ENCODE measurements at regions not wholly inside any gene's neighbourhood (a gene's known extent, or its start where the extent isn't known, plus 50 kb on each side); places are given as distances from the start of the nearest gene placed in this dataset.

DNA sequence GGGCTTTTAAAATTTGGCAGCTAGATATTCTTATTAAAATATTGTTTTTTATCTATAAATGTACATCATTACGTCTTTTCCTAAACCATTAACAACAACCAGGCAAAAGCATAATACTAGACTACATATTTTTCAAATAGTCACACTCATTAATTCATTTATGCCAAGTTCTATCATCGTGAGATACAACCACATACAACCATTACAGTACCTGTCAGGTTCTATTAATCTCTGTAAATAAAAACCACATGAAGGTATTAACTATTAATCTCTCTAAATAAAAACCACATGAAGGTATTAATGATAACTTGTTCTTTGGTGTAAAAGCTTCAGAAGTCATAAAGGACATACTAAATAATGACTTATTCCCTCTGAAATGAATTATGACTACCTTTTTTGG is 432.7 kb downstream of the TMX3 start:
- TF ChIP-seq CTCF (conservative IDR thresholded peaks at IDR 0.05; ENCODE audit: low read depth, low read length) = no peak
- no peaks in the 10 kb centered on the region for H3K79me2 ChIP-seq (ENCODE audit: insufficient read depth, low read depth)
- no peaks in the 10 kb centered on the region for H4K20me1 ChIP-seq (ENCODE audit: insufficient read depth)
- H3K27me3 ChIP-seq (ENCODE audit: insufficient read depth, low read depth) = no peaks in the 10 kb centered on the region
- H3K4me2 ChIP-seq = no peak overlapping the region
- H3K9ac ChIP-seq = no peak overlapping the region
- no peak overlapping the region for H2AFZ ChIP-seq (ENCODE audit: low read depth)
- no peak overlapping the region for H3K4me3 ChIP-seq (IDR thresholded peaks at IDR 0.05; ENCODE audit: insufficient read depth, low read depth, low read length)
- no peaks in the 10 kb centered on the region for H3K36me3 ChIP-seq (ENCODE audit: insufficient read depth)
- H3K27ac ChIP-seq = no peak overlapping the region
- no peaks in the 10 kb centered on the region for H3K4me1 ChIP-seq (ENCODE audit: low read depth, poor library complexity, severe bottlenecking)

DNA sequence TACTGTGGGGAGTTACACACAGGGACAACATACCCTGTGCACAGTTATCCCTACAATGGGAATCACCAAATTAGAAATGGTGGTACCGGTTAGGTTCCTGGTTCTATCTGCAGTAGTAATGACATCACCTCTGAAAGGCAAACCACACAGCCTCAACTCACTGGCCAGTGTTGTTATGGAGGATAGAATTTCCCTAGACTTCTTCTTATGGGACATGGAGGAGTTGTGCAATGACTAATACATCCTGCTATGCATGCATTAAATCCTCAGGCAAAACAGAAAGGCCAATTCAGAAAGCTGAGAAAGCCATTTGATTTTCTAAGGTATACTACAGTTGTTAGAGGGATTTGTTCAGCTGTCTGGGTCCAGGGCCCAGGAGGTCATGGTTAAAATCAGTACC is 439.3 kb downstream of the TMX3 start:
- no peaks in the 10 kb centered on the region for H3K27me3 ChIP-seq (ENCODE audit: insufficient read depth, low read depth)
- H3K4me2 ChIP-seq = no peak overlapping the region

GRCh38 chr18:68270017-68270416 is 444.9 kb downstream of the TMX3 start:
- no peak overlapping the region for H3K4me3 ChIP-seq (IDR thresholded peaks at IDR 0.05; ENCODE audit: insufficient read depth, low read depth, low read length)
- no peaks in the 10 kb centered on the region for H3K36me3 ChIP-seq (ENCODE audit: insufficient read depth)
- no peaks in the 10 kb centered on the region for H3K27me3 ChIP-seq (ENCODE audit: insufficient read depth, low read depth)
- H2AFZ ChIP-seq (ENCODE audit: low read depth) = no peak overlapping the region
- no peaks in the 10 kb centered on the region for H3K79me2 ChIP-seq (ENCODE audit: insufficient read depth, low read depth)
- H3K4me1 ChIP-seq (ENCODE audit: low read depth, poor library complexity, severe bottlenecking) = no peaks in the 10 kb centered on the region
- H3K27ac ChIP-seq = no peak overlapping the region
- H3K9ac ChIP-seq = no peak overlapping the region
- no peak overlapping the region for H3K4me2 ChIP-seq
- H4K20me1 ChIP-seq (ENCODE audit: insufficient read depth) = no peaks in the 10 kb centered on the region
- TF ChIP-seq CTCF (conservative IDR thresholded peaks at IDR 0.05; ENCODE audit: low read depth, low read length) = no peak

More for the DNA sequence above, 439.3 kb downstream of the TMX3 start:
- no peak for TF ChIP-seq CTCF (conservative IDR thresholded peaks at IDR 0.05; ENCODE audit: low read depth, low read length)
- no peaks in the 10 kb centered on the region for H3K4me1 ChIP-seq (ENCODE audit: low read depth, poor library complexity, severe bottlenecking)
- no peak overlapping the region for H3K9ac ChIP-seq
- H3K36me3 ChIP-seq (ENCODE audit: insufficient read depth) = no peaks in the 10 kb centered on the region
- H4K20me1 ChIP-seq (ENCODE audit: insufficient read depth) = no peaks in the 10 kb centered on the region
- H3K27ac ChIP-seq = no peak overlapping the region
- no peak overlapping the region for H2AFZ ChIP-seq (ENCODE audit: low read depth)
- no peak overlapping the region for H3K4me3 ChIP-seq (IDR thresholded peaks at IDR 0.05; ENCODE audit: insufficient read depth, low read depth, low read length)
- no peaks in the 10 kb centered on the region for H3K79me2 ChIP-seq (ENCODE audit: insufficient read depth, low read depth)

DNA sequence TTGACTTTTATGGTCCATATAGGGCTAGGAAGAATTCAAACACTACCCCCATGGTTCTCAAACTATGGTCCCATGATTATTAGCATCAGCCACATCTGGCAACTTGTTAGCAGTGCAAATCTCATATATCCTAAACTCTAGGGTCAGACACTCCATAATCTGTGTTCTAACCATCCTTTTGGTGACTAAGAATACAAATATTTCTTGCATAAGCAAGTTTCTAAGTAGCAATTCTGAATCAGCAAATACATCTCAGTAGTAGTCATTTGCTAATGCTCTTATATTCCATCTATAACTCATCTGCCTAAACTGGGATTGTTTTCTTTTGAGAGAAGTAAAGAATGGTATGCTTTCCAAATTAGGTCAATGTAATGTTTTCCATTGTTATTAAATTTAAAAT is 447.3 kb downstream of the TMX3 start:
- Histone ChIP-seq H3K36me3 (ENCODE audit: insufficient read depth) (no peaks in the 10 kb centered on the region), H3K4me1 (ENCODE audit: low read depth, poor library complexity, severe bottlenecking) (no peaks in the 10 kb centered on the region), H3K27me3 (ENCODE audit: insufficient read depth, low read depth) (no peaks in the 10 kb centered on the region), H3K9ac (no peak overlapping the region), H3K4me2 (no peak overlapping the region), H3K79me2 (ENCODE audit: insufficient read depth, low read depth) (no peaks in the 10 kb centered on the region), H2AFZ (ENCODE audit: low read depth) (no peak overlapping the region), H3K27ac (no peak overlapping the region), H4K20me1 (ENCODE audit: insufficient read depth) (no peaks in the 10 kb centered on the region), H3K4me3 (IDR thresholded peaks at IDR 0.05; ENCODE audit: insufficient read depth, low read depth, low read length) (no peak overlapping the region)
- TF ChIP-seq CTCF (conservative IDR thresholded peaks at IDR 0.05; ENCODE audit: low read depth, low read length) = no peak

DNA sequence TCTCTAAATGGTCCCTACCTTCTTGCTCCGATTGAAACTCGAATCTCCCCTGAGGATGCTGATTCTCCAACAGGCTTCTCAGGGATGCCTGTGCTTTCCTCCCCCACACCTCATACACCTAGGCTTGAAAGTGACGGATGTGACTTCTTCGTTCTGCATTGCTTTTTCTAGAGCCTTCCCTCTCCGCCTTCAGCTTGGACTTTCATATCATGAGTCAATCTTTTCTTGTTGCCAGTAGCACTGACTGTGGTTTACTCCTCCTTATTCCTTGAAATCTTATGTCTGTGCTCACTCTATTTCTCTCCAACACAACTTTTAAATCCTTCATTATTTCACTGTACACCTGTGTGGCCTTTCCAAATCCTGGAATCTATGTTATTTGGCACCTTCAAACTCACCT is 451.4 kb downstream of the TMX3 start:
- no peak for TF ChIP-seq CTCF (conservative IDR thresholded peaks at IDR 0.05; ENCODE audit: low read depth, low read length)
- H3K4me1 ChIP-seq (ENCODE audit: low read depth, poor library complexity, severe bottlenecking) = no peaks in the 10 kb centered on the region
- H3K79me2 ChIP-seq (ENCODE audit: insufficient read depth, low read depth) = no peaks in the 10 kb centered on the region
- H3K27ac ChIP-seq = no peak overlapping the region
- H3K4me3 ChIP-seq (IDR thresholded peaks at IDR 0.05; ENCODE audit: insufficient read depth, low read depth, low read length) = no peak overlapping the region
- no peaks in the 10 kb centered on the region for H4K20me1 ChIP-seq (ENCODE audit: insufficient read depth)
- H3K27me3 ChIP-seq (ENCODE audit: insufficient read depth, low read depth) = no peaks in the 10 kb centered on the region
- no peak overlapping the region for H3K9ac ChIP-seq
- H3K36me3 ChIP-seq (ENCODE audit: insufficient read depth) = no peaks in the 10 kb centered on the region
- H2AFZ ChIP-seq (ENCODE audit: low read depth) = no peak overlapping the region
- H3K4me2 ChIP-seq = no peak overlapping the region

All from KMS-11 (cell line).